GM10248 (cell line): ENCODE measurements at regions not wholly inside any gene's neighbourhood (a gene's known extent, or its start where the extent isn't known, plus 50 kb on each side); places are given as distances from the start of the nearest gene placed in this dataset.

Source experiments
- CTCF ChIA-PET: fragments of 300-600 bp; sonication (Branson Sonifier 250); formaldehyde crosslinking; extraction: SDS; loops from one replicate; lab custom pipeline; 2021; ENCODE audit warnings: antibody characterized with exemption; lab: Yijun Ruan, JAX
- POLR2A ChIA-PET: fragments of 350-650 bp; sonication (Branson Sonifier 250); formaldehyde crosslinking; extraction: SDS; loops from one replicate; lab custom pipeline; 2020; ENCODE audit warnings: antibody characterized with exemption; lab: Yijun Ruan, JAX
- DNase-seq: peaks from one replicate; pipeline ENCODE4 v3.0.0; 2012; ENCODE audit errors: extremely low spot score
- CTCF ChIP-seq: IDR thresholded peaks from 2 replicates; pipeline ENCODE4 v1.5.1; 2012; ENCODE audit warnings: mild to moderate bottlenecking, low read depth; ENCODE audit errors: extremely low read depth, missing control alignments, control extremely low read depth

- no peak for TF ChIP-seq CTCF
- CTCF ChIA-PET = no interaction called here
- POLR2A ChIA-PET = no interaction called here
Measured at GRCh38 chr2:35281702-35282101, 1073.9 kb upstream of the CRIM1 start.

GRCh38 chr2:35255826-35256225 is 1099.8 kb upstream of the CRIM1 start:
- DNase-seq = no peak
- ChIA-PET CTCF (no interaction called here), POLR2A (no interaction called here)
- no peak for TF ChIP-seq CTCF

More at GRCh38 chr2:35281702-35282101, 1073.9 kb upstream of the CRIM1 start:
- DNase-seq = no peak

GRCh38 chr2:35251156-35251555 is 1104.4 kb upstream of the CRIM1 start:
- CTCF ChIA-PET = no interaction called here
- no peak for DNase-seq
- no peak for TF ChIP-seq CTCF
- POLR2A ChIA-PET = no interaction called here

- no peak for TF ChIP-seq CTCF
- DNase-seq = no peak
- CTCF ChIA-PET = no interaction called here
- POLR2A ChIA-PET = no interaction called here
Measured at GRCh38 chr2:35246702-35247101, 1108.9 kb upstream of the CRIM1 start.

DNA sequence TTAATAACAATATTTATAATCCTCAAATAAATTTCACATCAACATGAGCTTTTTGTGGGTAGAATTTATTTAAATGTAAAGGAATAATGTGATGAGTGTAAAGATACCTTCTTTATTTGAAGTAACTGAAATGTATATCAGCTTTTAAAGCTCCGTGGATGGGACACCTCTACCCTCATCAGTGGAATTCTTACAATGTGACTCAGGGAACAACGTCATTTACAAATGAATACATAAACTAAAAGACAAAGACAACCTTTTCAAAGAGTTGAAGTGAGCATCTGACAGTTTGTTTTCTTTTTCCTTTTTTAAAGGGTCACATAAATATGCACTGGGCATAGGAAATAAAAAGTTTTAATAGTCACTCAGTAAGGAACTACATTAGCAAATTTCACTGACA is 1127.0 kb upstream of the CRIM1 start:
- ChIA-PET CTCF (no interaction called here), POLR2A (no interaction called here)
- DNase-seq = no peak
- no peak for TF ChIP-seq CTCF

- no peak for DNase-seq
- ChIA-PET POLR2A (no interaction called here), CTCF (interaction anchor here (1.8 kb wide), 1 partner anchor 10 kb away, joined by 4 read pairs; no protein-coding TSS in a partner anchor)
- no peak for TF ChIP-seq CTCF
Measured at GRCh38 chr2:35220461-35220860, 1135.1 kb upstream of the CRIM1 start.

- DNase-seq = no peak
- TF ChIP-seq CTCF = no peak
- CTCF ChIA-PET = no interaction called here
- POLR2A ChIA-PET = no interaction called here
Measured at GRCh38 chr2:35204881-35205280, 1150.7 kb upstream of the CRIM1 start.
